Body of pancreas (tissue), 4 donors: ENCODE measurements at regions not wholly inside any gene's neighbourhood (a gene's known extent, or its start where the extent isn't known, plus 50 kb on each side); places are given as distances from the start of the nearest gene placed in this dataset.

ENCODE experiments used
- CTCF ChIP-seq, 7 experiments: fragments of 450-650 bp in 4 of 7; fragments of 200-600 bp in 3 of 7; sonication (generic) in 3 of 7; IDR thresholded peaks; one replicate each; pipeline ENCODE4 v1.5.1; 2016 to 2019; ENCODE audit warnings: antibody characterized with exemption in 7 of 7
- POLR2A ChIP-seq, 3 donors: fragments of 450-650 bp; IDR thresholded peaks; one replicate each; pipeline ENCODE4 v1.6.1; 2016; ENCODE audit warnings: antibody characterized with exemption in 3 of 3, mild to moderate bottlenecking in 2 of 3

DNA sequence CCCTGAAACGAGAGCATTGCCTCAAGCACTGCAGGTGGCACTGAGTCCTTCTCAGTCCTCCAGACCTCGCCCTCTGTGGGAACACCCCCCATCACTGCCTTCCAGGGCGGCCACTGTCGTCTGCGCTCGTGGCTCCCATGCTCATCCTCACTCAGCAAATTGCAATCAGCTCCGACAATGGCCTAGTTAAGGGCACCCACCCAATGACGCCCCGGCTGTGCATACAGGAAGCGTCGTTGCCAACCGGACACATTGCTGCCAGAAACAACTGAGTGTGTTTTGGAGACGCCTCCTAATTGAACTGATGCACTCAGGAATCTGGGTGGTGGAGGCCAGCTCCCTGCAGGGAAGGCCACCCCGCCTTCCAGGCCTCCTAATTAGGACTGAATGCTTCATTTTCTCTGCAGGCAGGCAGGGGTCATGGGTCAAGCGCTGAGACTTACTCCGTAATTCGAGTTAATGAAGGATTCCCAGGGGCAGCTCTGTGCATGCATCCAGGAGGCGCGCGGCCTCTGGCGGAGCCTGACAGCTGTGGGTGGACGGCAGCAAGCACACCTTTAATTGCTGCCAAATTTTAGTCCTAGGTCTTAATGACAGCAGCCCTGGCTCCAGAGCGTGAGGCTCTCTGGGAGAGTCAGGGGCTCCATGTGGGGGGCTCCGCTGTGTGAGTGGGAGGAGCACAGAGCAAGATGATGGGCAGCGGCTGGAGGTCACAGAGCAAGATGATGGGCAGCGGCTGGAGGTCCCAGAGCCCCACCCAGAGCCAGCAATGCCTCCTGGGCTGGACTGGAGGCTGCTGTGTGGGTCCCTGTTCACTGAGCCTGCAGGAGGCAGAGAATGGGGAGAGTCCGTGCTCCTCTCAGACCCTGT is 199.0 kb downstream of the BRD1 start:
- TF ChIP-seq POLR2A (IDR thresholded peaks at IDR 0.05), result no peak
- no peak for TF ChIP-seq CTCF (IDR thresholded peaks at IDR 0.05)
